Panc1 (cell line): ENCODE measurements at regions not wholly inside any gene's neighbourhood (a gene's known extent, or its start where the extent isn't known, plus 50 kb on each side); places are given as distances from the start of the nearest gene placed in this dataset.
"Not testable (repeated sequence)": the region's sequence is repeated elsewhere in the genome, so short reads cannot be mapped to it uniquely, and the experiment has no call there.

Source experiments
- ATAC-seq: fragments of 200-7000 bp; cut with Tn5 transposase; 2 replicates; pipeline ENCODE4 v1.9.1; 2020; ENCODE audit warnings: mild to moderate bottlenecking, moderate library complexity
- BruUV-seq: library from RNA; stranded (reverse); fragments of 400-500 nt; replicated peaks from 2 replicates; lab custom pipeline; 2021; lab: Mats Ljungman, UMichigan
- CTCF ChIA-PET: fragments of 300-600 bp; sonication (Branson Sonifier 250); formaldehyde crosslinking; loops from one replicate; lab custom pipeline; 2022; ENCODE audit warnings: antibody characterized with exemption; lab: Charles Lee
- POLR2A ChIA-PET: fragments of 300-600 bp; sonication (Branson Sonifier 250); formaldehyde crosslinking; loops from one replicate; lab custom pipeline; 2022; ENCODE audit warnings: antibody characterized with exemption; lab: Charles Lee
- DNase-seq: peaks from one replicate; pipeline ENCODE4 v3.0.0-alpha.2; 2010; ENCODE audit warnings: low read depth, low spot score
- H3K27ac ChIP-seq: 2 replicates; pipeline ENCODE4 v1.5.1; 2011; ENCODE audit warnings: mild to moderate bottlenecking, low read length, inconsistent platforms
- H3K27me3 ChIP-seq: fragments of 200-500 bp; sonication (Bioruptor generic); 2 replicates; pipeline ENCODE4 v1.6.0; 2014; ENCODE audit warnings: low read length, inconsistent platforms; ENCODE audit not compliant: control insufficient read depth, insufficient read depth
- H3K36me3 ChIP-seq: fragments of 200-500 bp; sonication (Bioruptor generic); 2 replicates; pipeline ENCODE4 v1.5.1; 2014; ENCODE audit warnings: inconsistent platforms, mild to moderate bottlenecking, low read length, moderate library complexity; ENCODE audit not compliant: control insufficient read depth, insufficient read depth
- H3K4me1 ChIP-seq: 2 replicates; pipeline ENCODE4 v1.5.1; 2011; ENCODE audit warnings: inconsistent platforms, mild to moderate bottlenecking, low read length, moderate library complexity; ENCODE audit not compliant: control insufficient read depth, insufficient read depth
- H3K4me3 ChIP-seq, 2 experiments: 2 replicates each; pipeline ENCODE4 v1.5.1; 2011 to 2012; ENCODE audit warnings: low read depth in 2 of 2, low read length in 2 of 2, mild to moderate bottlenecking in 2 of 2, inconsistent platforms in 1 of 2, moderate library complexity in 1 of 2
- H3K9me3 ChIP-seq: fragments of 200-500 bp; sonication (Bioruptor generic); 2 replicates; pipeline ENCODE4 v1.5.1; 2014; ENCODE audit warnings: low read depth, mild to moderate bottlenecking, inconsistent platforms, low read length, moderate library complexity; ENCODE audit not compliant: control insufficient read depth, insufficient read depth
- CTCF ChIP-seq: fragments of 450-650 bp; IDR thresholded peaks from 2 replicates; pipeline ENCODE4 v1.5.1; 2017; ENCODE audit warnings: mild to moderate bottlenecking
- POLR2AphosphoS5 ChIP-seq: IDR thresholded peaks from 2 replicates; pipeline ENCODE4 v1.6.1; 2012; ENCODE audit warnings: mild to moderate bottlenecking, low read depth, low read length, moderate library complexity
- REST ChIP-seq, 2 experiments: IDR thresholded peaks; 2 replicates each; pipeline ENCODE4 v1.6.1; 2011 to 2012; ENCODE audit warnings: low read depth in 2 of 2, control low read depth in 1 of 2, low read length in 1 of 2, mild to moderate bottlenecking in 1 of 2, moderate library complexity in 1 of 2; ENCODE audit not compliant: insufficient read depth in 1 of 2
- SIN3A ChIP-seq: IDR thresholded peaks from 2 replicates; pipeline ENCODE4 v1.6.1; 2012; ENCODE audit warnings: low read depth, mild to moderate bottlenecking, low read length, moderate library complexity, borderline replicate concordance; ENCODE audit not compliant: insufficient read depth
- TCF7L2 ChIP-seq: IDR thresholded peaks from 2 replicates; pipeline ENCODE4 v1.6.1; 2011; ENCODE audit warnings: mild to moderate bottlenecking, low read depth, low read length, inconsistent platforms
- in situ Hi-C: cut with HindIII; loops from 2 replicates; pipeline ENCODE4 v1.10.0; 2016; ENCODE audit warnings: low sequenced_read_pairs, low pct_unique_long_range_greater_than_20kb
- intact Hi-C: fragments of 100-400 bp; cut with micrococcal nuclease; formaldehyde crosslinking; loops from one replicate; pipeline ENCODE4 v1.10.0; 2022; ENCODE audit not compliant: unreplicated experiment

GRCh38 chr14:105880616-105881015 is 354.2 kb downstream of the TMEM121 start:
- POLR2A ChIA-PET, result no interaction called here
- DNase-seq (no peak), ATAC-seq (no peak)
- Histone ChIP-seq H3K36me3 (no peaks in the 10 kb centered on the region), H3K9me3 (no peaks in the 10 kb centered on the region), H3K4me1 (no peaks in the 10 kb centered on the region), H3K4me3 (no peak overlapping the region), H3K27ac (no peak overlapping the region), H3K27me3 (peaks cover 2% of the 10 kb centered on the region; the same call in 1 of the 2 replicates)
- intact Hi-C loops (no loop called here), in situ Hi-C loops (no loop called here)
- TF ChIP-seq REST (IDR thresholded peaks at IDR 0.05; ENCODE audit: insufficient read depth in 1 of 2, low read depth in 2 of 2, low read length in 1 of 2) (no peak), SIN3A (no peak), POLR2AphosphoS5 (no peak), TCF7L2 (no peak), CTCF (no peak)
- CTCF ChIA-PET, result no interaction called here
- no TSS peak for BruUV-seq

GRCh38 chr14:105881021-105881930 is 354.9 kb downstream of the TMEM121 start:
- Histone ChIP-seq H3K4me1 (no peaks in the 10 kb centered on the region), H3K4me3 (no peak overlapping the region), H3K27ac (no peak overlapping the region), H3K36me3 (no peaks in the 10 kb centered on the region), H3K27me3 (peaks cover 2% of the 10 kb centered on the region; the same call in 1 of the 2 replicates), H3K9me3 (no peaks in the 10 kb centered on the region)
- in situ Hi-C loops (no loop called here), intact Hi-C loops (no loop called here)
- ChIA-PET CTCF (no interaction called here), POLR2A (no interaction called here)
- TF ChIP-seq CTCF (no peak), POLR2AphosphoS5 (no peak), SIN3A (no peak), REST (IDR thresholded peaks at IDR 0.05; ENCODE audit: insufficient read depth in 1 of 2, low read depth in 2 of 2, low read length in 1 of 2) (no peak)
- DNase-seq (no peak), ATAC-seq (no peak)
- BruUV-seq, result no TSS peak

GRCh38 chr14:105882011-105882410 is 355.6 kb downstream of the TMEM121 start:
- intact Hi-C loops, H3K27me3 ChIP-seq, H3K4me1 ChIP-seq, BruUV-seq, DNase-seq, H3K9me3 ChIP-seq, ATAC-seq, POLR2A ChIA-PET, H3K36me3 ChIP-seq, H3K27ac ChIP-seq, in situ Hi-C loops, H3K4me3 ChIP-seq, CTCF ChIA-PET: not testable (repeated sequence)
